GM23248 (cell line): ENCODE measurements at regions not wholly inside any gene's neighbourhood (a gene's known extent, or its start where the extent isn't known, plus 50 kb on each side); places are given as distances from the start of the nearest gene placed in this dataset.

Experiments used
- DNase-seq: peaks from one replicate; pipeline ENCODE4 v3.0.0-alpha.2; 2015
- H2AFZ ChIP-seq: fragments of 200-600 bp; sonication (generic); 2 replicates; pipeline ENCODE4 v1.6.1; 2016; ENCODE audit warnings: antibody characterized with exemption
- H3F3A ChIP-seq: fragments of 200-600 bp; sonication (generic); 2 replicates; pipeline ENCODE4 v1.6.1; 2016; ENCODE audit warnings: mild to moderate bottlenecking, antibody characterized with exemption, mixed run types; ENCODE audit not compliant: insufficient read depth
- H3K27ac ChIP-seq: fragments of 200-600 bp; sonication (generic); 2 replicates; pipeline ENCODE4 v1.5.1; 2016; ENCODE audit warnings: mild to moderate bottlenecking
- H3K27me3 ChIP-seq: fragments of 200-600 bp; sonication (generic); replicated peaks from 2 replicates; pipeline ENCODE4 v1.6.1; 2016; ENCODE audit warnings: mild to moderate bottlenecking; ENCODE audit not compliant: insufficient read depth
- H3K36me3 ChIP-seq: fragments of 200-600 bp; sonication (generic); 2 replicates; pipeline ENCODE4 v1.6.1; 2016; ENCODE audit warnings: low read depth, mild to moderate bottlenecking
- H3K4me1 ChIP-seq: fragments of 200-600 bp; sonication (generic); 2 replicates; pipeline ENCODE4 v1.6.1; 2016; ENCODE audit warnings: mild to moderate bottlenecking; ENCODE audit not compliant: insufficient read depth
- H3K4me2 ChIP-seq: fragments of 200-600 bp; sonication (generic); one replicate; pipeline ENCODE4 v1.6.1; 2016; ENCODE audit warnings: mild to moderate bottlenecking; ENCODE audit not compliant: unreplicated experiment
- H3K4me3 ChIP-seq: fragments of 200-600 bp; sonication (generic); 2 replicates; pipeline ENCODE4 v1.5.1; 2016; ENCODE audit warnings: mild to moderate bottlenecking
- H3K79me2 ChIP-seq: fragments of 200-600 bp; sonication (generic); 2 replicates; pipeline ENCODE4 v1.6.1; 2016; ENCODE audit warnings: mild to moderate bottlenecking; ENCODE audit not compliant: insufficient read depth
- H3K9ac ChIP-seq: fragments of 200-600 bp; sonication (generic); 2 replicates; pipeline ENCODE4 v1.6.1; 2016; ENCODE audit warnings: mild to moderate bottlenecking
- H3K9me2 ChIP-seq: fragments of 200-600 bp; sonication (generic); 2 replicates; pipeline ENCODE4 v1.6.1; 2016; ENCODE audit warnings: mixed run types, mild to moderate bottlenecking, moderate library complexity; ENCODE audit not compliant: insufficient read depth
- H3K9me3 ChIP-seq: fragments of 200-600 bp; sonication (generic); one replicate; pipeline ENCODE4 v1.6.1; 2017; ENCODE audit warnings: low read depth
- H4K20me1 ChIP-seq: fragments of 200-600 bp; sonication (generic); 2 replicates; pipeline ENCODE4 v1.6.0; 2016; ENCODE audit not compliant: insufficient read depth
- EZH2 ChIP-seq: fragments of 200-600 bp; sonication (generic); IDR thresholded peaks from 2 replicates; pipeline ENCODE4 v1.6.1; 2018; ENCODE audit warnings: antibody characterized with exemption, mild to moderate bottlenecking; ENCODE audit not compliant: insufficient read depth, poor library complexity, severe bottlenecking
- EZH2phosphoT487 ChIP-seq: fragments of 200-600 bp; sonication (generic); IDR thresholded peaks from 2 replicates; pipeline ENCODE4 v1.6.1; 2018; ENCODE audit warnings: antibody characterized with exemption, moderate library complexity, mild to moderate bottlenecking, low read depth; ENCODE audit not compliant: insufficient read depth
- WGBS, 2 experiments: methylation state at CpG; one replicate each; pipeline ENCODE4 v1.1.6; 2015 to 2017; ENCODE audit warnings: low lambda C conversion rate in 2 of 2, low coverage in 1 of 2; ENCODE audit errors: missing lambda C conversion rate in 2 of 2; 5-methylcytosine and 5-hydroxymethylcytosine counted together
- in situ Hi-C: fragments of 300-500 bp; cut with MboI; formaldehyde crosslinking; loops from 2 replicates; pipeline ENCODE4 v1.15.0; 2020

- H3K4me3 ChIP-seq: no peak overlapping the region
- 0 to 8% methylated on average over 1 of the region's 1 CpG for WGBS, 2 experiments
- no peaks in the 10 kb centered on the region for H3K79me2 ChIP-seq
- no peak for DNase-seq
- H2AFZ ChIP-seq: no peak overlapping the region
- H3K9me2 ChIP-seq: no peaks in the 10 kb centered on the region
- H3K4me2 ChIP-seq: no peak overlapping the region
- no peaks in the 10 kb centered on the region for H3K27me3 ChIP-seq
- H4K20me1 ChIP-seq: no peaks in the 10 kb centered on the region
- no peak overlapping the region for H3K27ac ChIP-seq
- no peak overlapping the region for H3K9ac ChIP-seq
- H3F3A ChIP-seq: no peaks in the 10 kb centered on the region
- in situ Hi-C loops: no loop called here
- TF ChIP-seq EZH2phosphoT487 (no peak), EZH2 (no peak)
- H3K36me3 ChIP-seq: no peaks in the 10 kb centered on the region
- no peaks in the 10 kb centered on the region for H3K9me3 ChIP-seq
- H3K4me1 ChIP-seq: no peaks in the 10 kb centered on the region
Measured at GRCh38 chrY:17378326-17378725, 501.7 kb downstream of the CDY2B start.

GRCh38 chrY:17368413-17368812, 511.6 kb downstream of the CDY2B start:
- Histone ChIP-seq H3K4me3 (no peak overlapping the region), H3K9me3 (no peaks in the 10 kb centered on the region), H3K27me3 (no peaks in the 10 kb centered on the region), H3K9ac (no peak overlapping the region), H2AFZ (no peak overlapping the region), H3F3A (no peaks in the 10 kb centered on the region), H3K36me3 (no peaks in the 10 kb centered on the region), H3K79me2 (no peaks in the 10 kb centered on the region), H3K9me2 (no peaks in the 10 kb centered on the region), H3K27ac (no peak overlapping the region), H4K20me1 (no peaks in the 10 kb centered on the region), H3K4me1 (no peaks in the 10 kb centered on the region), H3K4me2 (no peak overlapping the region)
- in situ Hi-C loops: no loop called here
- TF ChIP-seq EZH2 (no peak), EZH2phosphoT487 (no peak)
- DNase-seq: no peak

GRCh38 chrY:17366400-17366799, 513.6 kb downstream of the CDY2B start:
- Histone ChIP-seq H3K36me3 (no peaks in the 10 kb centered on the region), H3K9me2 (no peaks in the 10 kb centered on the region), H3K4me3 (no peak overlapping the region), H3K27me3 (no peaks in the 10 kb centered on the region), H3K9me3 (no peaks in the 10 kb centered on the region), H3K79me2 (no peaks in the 10 kb centered on the region), H3F3A (no peaks in the 10 kb centered on the region), H3K4me1 (no peaks in the 10 kb centered on the region), H3K4me2 (no peak overlapping the region), H2AFZ (no peak overlapping the region), H3K9ac (no peak overlapping the region), H4K20me1 (no peaks in the 10 kb centered on the region), H3K27ac (no peak overlapping the region)
- TF ChIP-seq EZH2phosphoT487: no peak
- no peak for TF ChIP-seq EZH2
- in situ Hi-C loops: no loop called here
- DNase-seq: no peak

GRCh38 chrY:17339028-17339427, 541.0 kb downstream of the CDY2B start:
- no peaks in the 10 kb centered on the region for H3K4me1 ChIP-seq
- H3K27ac ChIP-seq: no peak overlapping the region
- H3K4me2 ChIP-seq: no peak overlapping the region
- 28% methylated on average over 4 of the region's 4 CpGs for WGBS, 2 experiments
- H3F3A ChIP-seq: no peaks in the 10 kb centered on the region
- no peaks in the 10 kb centered on the region for H3K79me2 ChIP-seq
- TF ChIP-seq EZH2 (no peak), EZH2phosphoT487 (no peak)
- H3K27me3 ChIP-seq: no peaks in the 10 kb centered on the region
- no peak overlapping the region for H3K9ac ChIP-seq
- DNase-seq: no peak
- H3K9me3 ChIP-seq: no peaks in the 10 kb centered on the region
- H4K20me1 ChIP-seq: no peaks in the 10 kb centered on the region
- in situ Hi-C loops: no loop called here
- H3K9me2 ChIP-seq: no peaks in the 10 kb centered on the region
- H3K4me3 ChIP-seq: no peak overlapping the region
- H2AFZ ChIP-seq: no peak overlapping the region
- no peaks in the 10 kb centered on the region for H3K36me3 ChIP-seq

- Histone ChIP-seq H4K20me1 (no peaks in the 10 kb centered on the region), H3K27ac (no peak overlapping the region), H3K36me3 (no peaks in the 10 kb centered on the region), H3K79me2 (no peaks in the 10 kb centered on the region), H3K9me2 (no peaks in the 10 kb centered on the region), H3K9me3 (no peaks in the 10 kb centered on the region), H2AFZ (no peak overlapping the region), H3K4me3 (no peak overlapping the region), H3K27me3 (no peaks in the 10 kb centered on the region), H3K4me1 (no peaks in the 10 kb centered on the region), H3K9ac (no peak overlapping the region), H3K4me2 (no peak overlapping the region), H3F3A (no peaks in the 10 kb centered on the region)
- no peak for TF ChIP-seq EZH2
- no peak for TF ChIP-seq EZH2phosphoT487
- in situ Hi-C loops: no loop called here
- no peak for DNase-seq
Measured at GRCh38 chrY:17330733-17331132, 549.3 kb downstream of the CDY2B start.
